ENCODE measurements at regions not wholly inside any gene's neighbourhood (a gene's known extent, or its start where the extent isn't known, plus 50 kb on each side); places are given as distances from the start of the nearest gene placed in this dataset.

DNA sequence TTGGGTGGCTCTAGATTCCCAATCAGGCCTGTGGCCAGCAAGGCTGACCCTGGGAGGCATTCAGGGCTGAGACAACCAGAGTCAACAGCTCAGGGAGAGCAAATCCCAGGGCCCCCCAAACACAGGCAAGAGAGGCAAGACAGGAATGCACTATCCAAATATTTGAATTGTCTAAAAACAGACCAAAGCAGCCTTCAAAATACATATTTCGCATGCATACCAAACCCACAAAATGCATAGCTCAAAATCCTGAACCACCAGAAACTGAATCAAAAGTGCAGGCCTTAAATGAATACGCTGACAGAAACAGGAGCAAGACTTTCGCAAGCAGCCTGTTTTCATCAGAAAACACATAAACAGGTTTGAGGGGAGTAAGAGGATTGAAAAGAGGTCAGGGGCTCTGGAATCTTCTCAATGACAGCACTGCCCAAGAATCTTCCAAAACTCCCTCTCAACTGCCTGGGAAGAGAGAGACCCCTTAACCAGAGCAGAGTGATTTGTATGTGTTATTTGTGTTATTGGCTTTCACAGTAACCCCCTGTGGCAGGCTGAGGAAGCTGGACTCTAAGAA lies 213.6 kb upstream of the CDH5 start:
- TF ChIP-seq CTCF (IDR thresholded peaks at IDR 0.05; ENCODE audit: poor library complexity, severe bottlenecking), result no peak
- Histone ChIP-seq H3K4me3 (ENCODE audit: severe bottlenecking) (no peak overlapping the region), H3K27me3 (ENCODE audit: insufficient read depth, poor library complexity, severe bottlenecking) (no peaks in the 10 kb centered on the region), H3K9me3 (ENCODE audit: severe bottlenecking) (no peaks in the 10 kb centered on the region), H3K4me1 (ENCODE audit: insufficient read depth, poor library complexity, severe bottlenecking) (peaks cover 6% of the 10 kb centered on the region), H3K36me3 (ENCODE audit: low read depth) (no peaks in the 10 kb centered on the region), H3K27ac (ENCODE audit: poor library complexity, severe bottlenecking) (no peak overlapping the region)
- no peak for ATAC-seq (ENCODE audit: low read depth)
- DNase-seq (ENCODE audit: low spot score), result no peak

DNA sequence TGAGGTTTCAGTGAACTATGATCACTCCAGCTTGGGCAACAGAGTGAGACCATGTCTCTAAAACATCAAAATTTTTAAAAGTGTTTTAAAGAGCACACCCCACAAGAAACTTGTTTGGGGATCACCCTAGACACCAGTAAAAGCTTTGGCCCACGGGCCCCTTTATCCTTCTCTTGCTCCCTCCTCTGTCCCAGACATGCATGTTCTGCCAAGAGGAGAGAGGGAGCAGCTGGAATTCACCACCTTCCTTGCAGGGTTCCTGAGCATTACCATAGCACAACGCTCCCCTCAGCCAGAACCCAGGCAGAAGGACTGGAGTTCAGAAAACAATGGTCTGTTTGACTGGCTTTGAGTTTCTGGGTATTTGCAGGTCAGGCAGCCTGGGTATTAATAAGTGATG lies 214.3 kb upstream of the CDH5 start:
- H3K4me3 ChIP-seq (ENCODE audit: severe bottlenecking), result no peak overlapping the region
- H3K9me3 ChIP-seq (ENCODE audit: severe bottlenecking), result no peaks in the 10 kb centered on the region
- H3K27ac ChIP-seq (ENCODE audit: poor library complexity, severe bottlenecking), result no peak overlapping the region
- H3K27me3 ChIP-seq (ENCODE audit: insufficient read depth, poor library complexity, severe bottlenecking), result no peaks in the 10 kb centered on the region
- DNase-seq (ENCODE audit: low spot score) (no peak), ATAC-seq (ENCODE audit: low read depth) (no peak)
- H3K36me3 ChIP-seq (ENCODE audit: low read depth), result no peaks in the 10 kb centered on the region
- TF ChIP-seq CTCF (IDR thresholded peaks at IDR 0.05; ENCODE audit: poor library complexity, severe bottlenecking), result no peak
- peaks cover 6% of the 10 kb centered on the region for H3K4me1 ChIP-seq (ENCODE audit: insufficient read depth, poor library complexity, severe bottlenecking)

DNA sequence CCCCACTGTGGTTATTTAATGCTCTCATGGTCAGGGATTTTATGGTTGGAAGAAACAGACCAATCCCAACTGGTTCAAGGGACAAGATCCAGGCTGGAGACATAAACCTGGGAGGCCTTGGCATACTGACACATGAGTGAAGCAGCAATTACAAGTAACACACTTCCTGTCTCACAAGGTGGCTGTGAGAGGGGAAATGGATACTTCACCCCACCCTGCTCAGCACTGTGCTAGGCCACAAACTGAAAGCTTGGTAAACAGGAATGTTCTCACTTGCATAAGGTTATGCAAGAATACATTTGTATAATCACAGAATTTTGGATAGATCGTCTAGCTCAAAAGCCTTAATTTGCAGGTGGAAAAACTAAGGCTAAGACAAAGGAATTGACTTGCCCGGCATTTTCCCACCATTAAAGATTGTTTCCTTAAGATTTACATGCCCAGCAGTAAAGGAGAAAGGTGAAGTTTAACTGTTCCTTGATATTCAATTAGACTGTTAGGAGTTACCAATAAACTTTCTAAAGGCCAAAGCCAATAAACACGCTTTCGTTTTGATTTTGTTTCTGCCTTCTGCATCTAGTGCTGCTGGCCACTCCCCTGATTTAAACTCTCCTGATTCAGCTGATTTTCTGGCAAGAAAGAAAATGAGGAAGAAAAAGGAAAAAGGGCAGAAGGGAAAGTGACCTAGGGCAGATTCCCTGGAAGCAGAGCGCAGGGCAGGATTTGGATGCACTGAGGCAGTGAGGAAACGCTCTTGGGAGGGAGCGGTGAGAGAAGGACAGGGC lies 215.6 kb upstream of the CDH5 start:
- H3K4me3 ChIP-seq (ENCODE audit: severe bottlenecking), result no peak overlapping the region
- TF ChIP-seq CTCF (IDR thresholded peaks at IDR 0.05; ENCODE audit: poor library complexity, severe bottlenecking), result no peak
- ATAC-seq (ENCODE audit: low read depth) (peak; percentile 21; the same call in 1 of the 3 replicates), DNase-seq (ENCODE audit: low spot score) (no peak)
- peaks cover 6% of the 10 kb centered on the region for H3K4me1 ChIP-seq (ENCODE audit: insufficient read depth, poor library complexity, severe bottlenecking)
- no peaks in the 10 kb centered on the region for H3K27me3 ChIP-seq (ENCODE audit: insufficient read depth, poor library complexity, severe bottlenecking)
- H3K27ac ChIP-seq (ENCODE audit: poor library complexity, severe bottlenecking), result no peak overlapping the region
- H3K36me3 ChIP-seq (ENCODE audit: low read depth), result no peaks in the 10 kb centered on the region
- H3K9me3 ChIP-seq (ENCODE audit: severe bottlenecking), result no peaks in the 10 kb centered on the region

DNA sequence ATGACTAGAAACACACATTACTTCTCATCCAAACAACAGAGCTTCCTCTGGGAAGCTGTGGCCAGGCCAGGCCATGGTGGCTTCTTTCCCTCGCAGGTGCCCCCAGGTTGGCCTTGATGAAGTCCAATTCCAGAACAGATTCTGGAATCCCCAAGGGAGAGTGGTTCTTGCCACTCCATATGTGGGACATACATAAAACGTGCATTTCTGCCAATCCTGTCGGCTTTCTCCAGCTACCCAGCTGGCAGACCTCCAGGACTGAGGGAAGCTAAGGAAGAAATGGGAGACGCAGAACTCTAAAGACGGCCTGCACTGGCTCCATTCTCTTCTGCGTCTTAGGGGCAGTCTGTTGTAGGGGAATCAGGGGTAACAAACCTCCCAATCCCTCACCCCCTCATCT lies 219.2 kb upstream of the CDH5 start:
- ATAC-seq (ENCODE audit: low read depth) (no peak), DNase-seq (ENCODE audit: low spot score) (no peak)
- Histone ChIP-seq H3K4me3 (ENCODE audit: severe bottlenecking) (no peak overlapping the region), H3K27me3 (ENCODE audit: insufficient read depth, poor library complexity, severe bottlenecking) (no peaks in the 10 kb centered on the region), H3K36me3 (ENCODE audit: low read depth) (no peaks in the 10 kb centered on the region), H3K4me1 (ENCODE audit: insufficient read depth, poor library complexity, severe bottlenecking) (peaks cover 6% of the 10 kb centered on the region), H3K27ac (ENCODE audit: poor library complexity, severe bottlenecking) (no peak overlapping the region), H3K9me3 (ENCODE audit: severe bottlenecking) (no peaks in the 10 kb centered on the region)
- TF ChIP-seq CTCF (IDR thresholded peaks at IDR 0.05; ENCODE audit: poor library complexity, severe bottlenecking), result no peak

DNA sequence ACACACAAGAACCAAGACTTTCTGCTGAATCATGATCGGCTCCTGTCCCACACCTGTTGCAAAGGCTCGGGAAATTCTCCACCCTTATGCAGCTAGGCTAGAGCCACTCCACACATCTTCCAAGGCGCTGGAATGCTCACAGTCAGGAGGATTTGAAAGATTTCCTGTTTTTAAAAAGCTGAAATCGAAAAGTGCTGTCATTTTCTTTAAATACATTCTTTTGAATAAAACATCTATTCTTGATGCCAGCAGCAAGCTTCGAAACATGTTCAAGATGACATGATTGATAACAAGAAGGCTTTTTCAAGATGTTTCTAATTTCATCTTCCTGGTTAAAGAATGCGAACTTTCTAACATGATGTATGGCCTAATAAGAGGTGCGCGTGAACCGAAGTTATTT lies 219.7 kb upstream of the CDH5 start:
- DNase-seq (ENCODE audit: low spot score) (no peak), ATAC-seq (ENCODE audit: low read depth) (no peak)
- Histone ChIP-seq H3K27me3 (ENCODE audit: insufficient read depth, poor library complexity, severe bottlenecking) (no peaks in the 10 kb centered on the region), H3K9me3 (ENCODE audit: severe bottlenecking) (no peaks in the 10 kb centered on the region), H3K36me3 (ENCODE audit: low read depth) (no peaks in the 10 kb centered on the region), H3K4me3 (ENCODE audit: severe bottlenecking) (no peak overlapping the region), H3K4me1 (ENCODE audit: insufficient read depth, poor library complexity, severe bottlenecking) (peaks cover 6% of the 10 kb centered on the region), H3K27ac (ENCODE audit: poor library complexity, severe bottlenecking) (no peak overlapping the region)
- no peak for TF ChIP-seq CTCF (IDR thresholded peaks at IDR 0.05; ENCODE audit: poor library complexity, severe bottlenecking)
